ENCODE measurements at regions not wholly inside any gene's neighbourhood (a gene's known extent, or its start where the extent isn't known, plus 50 kb on each side); places are given as distances from the start of the nearest gene placed in this dataset.
"Not testable (repeated sequence)": the region's sequence is repeated elsewhere in the genome, so short reads cannot be mapped to it uniquely, and the experiment has no call there.

- not testable (repeated sequence) for TF ChIP-seq CTCF (IDR thresholded peaks at IDR 0.05; ENCODE audit: low read depth, low read length); MYC (IDR thresholded peaks at IDR 0.05; ENCODE audit: low read depth, low read length); POLR2A (IDR thresholded peaks at IDR 0.05; ENCODE audit: extremely low read depth, insufficient read length)
Observed at GRCh38 chr16:34099028-34099427, 639.6 kb downstream of the TP53TG3F start.
